ENCODE measurements at regions not wholly inside any gene's neighbourhood (a gene's known extent, or its start where the extent isn't known, plus 50 kb on each side); places are given as distances from the start of the nearest gene placed in this dataset.
"Not testable (repeated sequence)": the region's sequence is repeated elsewhere in the genome, so short reads cannot be mapped to it uniquely, and the experiment has no call there.

DNA sequence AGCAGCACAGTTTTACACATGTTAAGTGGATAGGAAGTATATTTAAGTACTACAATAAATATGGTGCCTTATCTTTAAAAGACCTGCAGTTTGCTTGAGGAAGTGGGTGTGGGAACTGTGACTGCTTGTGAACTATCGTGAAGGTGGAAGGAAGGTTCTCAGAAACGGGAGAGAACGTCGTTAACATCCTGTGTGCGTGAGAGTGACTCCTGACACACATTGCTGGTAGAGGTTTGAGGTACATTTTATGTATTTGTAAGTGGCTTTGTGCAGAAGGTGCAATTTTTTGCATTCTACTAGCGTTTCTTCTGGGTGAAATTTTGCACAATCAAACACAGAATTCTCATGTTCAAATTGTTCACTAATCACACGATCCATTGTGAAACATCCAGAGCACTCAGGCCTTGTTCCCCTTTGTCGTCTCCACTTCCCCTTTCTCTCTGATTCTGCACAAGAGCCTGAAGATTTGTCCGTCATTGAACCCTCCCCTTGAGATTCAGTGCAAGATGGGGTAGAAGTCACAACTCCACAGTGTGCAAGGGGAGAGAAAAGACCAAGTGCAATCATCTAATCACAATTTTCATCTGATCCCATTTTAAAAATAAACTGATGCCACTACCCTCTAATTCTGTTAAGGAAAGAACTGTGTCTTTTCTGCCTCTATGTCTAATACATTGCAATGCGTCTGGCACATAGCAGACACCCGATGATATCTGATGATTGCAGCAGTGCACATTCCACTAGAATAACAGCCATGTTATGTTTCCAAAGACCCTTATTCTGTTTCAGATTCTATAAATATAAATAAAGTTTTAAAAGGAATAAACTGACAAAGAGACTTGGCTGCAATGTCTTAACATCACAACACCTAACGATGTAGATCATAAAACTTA is 279.9 kb downstream of the NEBL start:
- no peak for DNase-seq (ENCODE audit: low spot score)

GRCh38 chr10:20616056-20616671 is 280.9 kb downstream of the NEBL start:
- no peak for DNase-seq (ENCODE audit: low spot score)
- Mint-ChIP-seq H3K27me3 (ENCODE audit: low read depth) (no peaks in the 10 kb centered on the region), H3K36me3 (ENCODE audit: low read depth) (no peaks in the 10 kb centered on the region), H3K4me1 (ENCODE audit: low read depth) (peaks cover 5% of the 10 kb centered on the region), H3K27ac (no peak overlapping the region), H3K4me3 (no peak overlapping the region), H3K9me3 (peaks cover 6% of the 10 kb centered on the region)

More for the DNA sequence above, 279.9 kb downstream of the NEBL start:
- Mint-ChIP-seq H3K9me3 (peaks cover 6% of the 10 kb centered on the region), H3K4me1 (ENCODE audit: low read depth) (peaks cover 5% of the 10 kb centered on the region), H3K4me3 (no peak overlapping the region), H3K27me3 (ENCODE audit: low read depth) (no peaks in the 10 kb centered on the region), H3K36me3 (ENCODE audit: low read depth) (no peaks in the 10 kb centered on the region), H3K27ac (peak overlapping the region; percentile 12)

GRCh38 chr10:20615395-20615794 is 281.7 kb downstream of the NEBL start:
- Mint-ChIP-seq H3K9me3 (peaks cover 6% of the 10 kb centered on the region), H3K27me3 (ENCODE audit: low read depth) (no peaks in the 10 kb centered on the region), H3K36me3 (ENCODE audit: low read depth) (no peaks in the 10 kb centered on the region), H3K4me3 (no peak overlapping the region), H3K4me1 (ENCODE audit: low read depth) (peaks cover 5% of the 10 kb centered on the region), H3K27ac (no peak overlapping the region)
- no peak for DNase-seq (ENCODE audit: low spot score)

DNA sequence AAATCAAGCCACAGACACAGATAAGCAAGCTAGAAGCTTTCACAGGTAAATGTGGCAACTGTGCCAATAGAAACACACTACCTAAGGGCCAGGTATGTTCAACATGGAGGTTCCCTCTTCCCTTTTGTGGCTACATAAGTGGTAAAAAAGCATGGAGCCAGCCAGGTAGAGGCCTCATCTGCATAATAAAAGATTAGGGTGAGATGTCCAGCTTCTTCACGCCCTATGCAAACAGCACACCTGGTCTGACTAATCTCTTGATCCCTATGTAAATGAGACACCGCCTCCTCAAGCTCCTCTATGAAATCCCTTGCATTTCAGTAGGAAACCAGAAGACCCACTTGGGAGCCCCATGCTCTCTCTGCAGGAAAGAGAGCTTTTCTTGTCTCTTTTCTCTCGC is 282.2 kb downstream of the NEBL start:
- Mint-ChIP-seq H3K4me1 (ENCODE audit: low read depth) (peaks cover 5% of the 10 kb centered on the region), H3K36me3 (ENCODE audit: low read depth) (no peaks in the 10 kb centered on the region), H3K9me3 (peaks cover 6% of the 10 kb centered on the region), H3K27ac (no peak overlapping the region), H3K4me3 (no peak overlapping the region), H3K27me3 (ENCODE audit: low read depth) (no peaks in the 10 kb centered on the region)
- DNase-seq (ENCODE audit: low spot score), result no peak

- Mint-ChIP-seq H3K4me1 (ENCODE audit: low read depth) (no peaks in the 10 kb centered on the region), H3K36me3 (ENCODE audit: low read depth) (no peaks in the 10 kb centered on the region), H3K27me3 (ENCODE audit: low read depth) (no peaks in the 10 kb centered on the region), H3K4me3 (no peak overlapping the region), H3K27ac (no peak overlapping the region), H3K9me3 (peaks cover 4% of the 10 kb centered on the region)
- DNase-seq (ENCODE audit: low spot score), result no peak
These were observed 288.6 kb downstream of the NEBL start for GRCh38 chr10:20608503-20608902.

GRCh38 chr10:20606985-20607384 is 290.1 kb downstream of the NEBL start:
- DNase-seq (ENCODE audit: low spot score), result no peak
- Mint-ChIP-seq H3K9me3 (peaks cover 8% of the 10 kb centered on the region), H3K4me1 (ENCODE audit: low read depth) (no peaks in the 10 kb centered on the region), H3K36me3 (ENCODE audit: low read depth) (no peaks in the 10 kb centered on the region), H3K27me3 (ENCODE audit: low read depth) (no peaks in the 10 kb centered on the region), H3K27ac (no peak overlapping the region), H3K4me3 (no peak overlapping the region)

DNA sequence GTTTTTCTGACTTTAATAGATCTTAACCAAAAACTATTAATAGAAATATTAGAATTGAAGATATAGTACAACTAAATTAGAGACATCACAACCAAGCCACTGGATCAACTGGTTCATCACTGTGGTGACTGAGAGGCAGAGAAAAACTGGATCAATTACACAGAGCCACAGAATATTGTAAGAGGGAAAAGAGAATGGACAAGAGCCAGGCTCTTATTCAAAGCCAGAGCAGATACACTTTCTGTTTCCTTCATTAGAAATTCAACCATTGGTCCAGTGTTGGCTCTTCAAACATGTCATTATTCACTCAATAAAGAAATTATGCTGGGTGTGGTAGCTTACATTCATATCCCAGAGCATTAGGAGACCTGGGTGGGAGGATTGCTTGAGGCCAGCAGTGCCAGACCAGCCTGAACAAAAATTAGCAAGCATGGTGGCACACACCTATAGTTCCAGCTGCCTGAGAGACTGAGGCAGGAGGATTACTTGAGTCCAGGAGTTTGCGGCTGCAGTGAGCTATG is 295.1 kb downstream of the NEBL start:
- Mint-ChIP-seq H3K9me3 (peaks cover 4% of the 10 kb centered on the region), H3K27ac (no peak overlapping the region), H3K4me1 (ENCODE audit: low read depth) (no peaks in the 10 kb centered on the region), H3K27me3 (ENCODE audit: low read depth) (no peaks in the 10 kb centered on the region), H3K4me3 (no peak overlapping the region), H3K36me3 (ENCODE audit: low read depth) (no peaks in the 10 kb centered on the region)
- DNase-seq (ENCODE audit: low spot score), result no peak

DNA sequence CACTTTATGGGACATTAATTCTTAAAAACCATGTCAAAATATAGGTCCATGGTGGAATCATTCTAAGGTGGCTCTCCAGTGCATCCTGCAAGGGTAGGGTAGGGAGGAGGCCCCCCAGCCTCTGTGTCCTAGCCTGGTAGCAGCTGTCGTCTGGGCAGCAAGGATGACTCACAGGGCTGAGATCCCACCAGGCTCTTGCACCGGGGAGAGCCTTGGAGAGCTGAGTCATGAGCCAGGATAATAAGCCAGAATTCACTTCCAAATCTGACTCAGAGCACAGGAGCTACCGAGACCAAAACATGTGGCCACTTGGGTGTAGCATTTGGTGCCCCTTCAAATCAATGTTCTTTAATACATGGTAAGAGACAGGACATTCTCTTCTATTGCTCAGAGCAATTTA is 298.5 kb downstream of the NEBL start:
- Mint-ChIP-seq H3K4me1 (ENCODE audit: low read depth) (no peaks in the 10 kb centered on the region), H3K9me3 (peaks cover 4% of the 10 kb centered on the region), H3K27ac (no peak overlapping the region), H3K27me3 (ENCODE audit: low read depth) (no peaks in the 10 kb centered on the region), H3K4me3 (no peak overlapping the region), H3K36me3 (ENCODE audit: low read depth) (no peaks in the 10 kb centered on the region)
- DNase-seq (ENCODE audit: low spot score), result no peak

- no peak overlapping the region for H3K27ac Mint-ChIP-seq
- H3K4me1 Mint-ChIP-seq (ENCODE audit: low read depth), result no peaks in the 10 kb centered on the region
- no peaks in the 10 kb centered on the region for H3K36me3 Mint-ChIP-seq (ENCODE audit: low read depth)
- H3K27me3 Mint-ChIP-seq (ENCODE audit: low read depth), result no peaks in the 10 kb centered on the region
- no peak for DNase-seq (ENCODE audit: low spot score)
- H3K4me3 Mint-ChIP-seq, result no peak overlapping the region
- H3K9me3 Mint-ChIP-seq, result no peaks in the 10 kb centered on the region
These were observed 300.2 kb downstream of the NEBL start for GRCh38 chr10:20596911-20597310.

GRCh38 chr10:20596065-20596755 is 300.9 kb downstream of the NEBL start:
- no peaks in the 10 kb centered on the region for H3K4me1 Mint-ChIP-seq (ENCODE audit: low read depth)
- H3K27me3 Mint-ChIP-seq (ENCODE audit: low read depth), result no peaks in the 10 kb centered on the region
- no peak overlapping the region for H3K4me3 Mint-ChIP-seq
- no peak overlapping the region for H3K27ac Mint-ChIP-seq
- no peaks in the 10 kb centered on the region for H3K36me3 Mint-ChIP-seq (ENCODE audit: low read depth)
- DNase-seq (ENCODE audit: low spot score), result no peak
- peaks cover 5% of the 10 kb centered on the region for H3K9me3 Mint-ChIP-seq

GRCh38 chr10:20593649-20594048 is 303.5 kb downstream of the NEBL start:
- Mint-ChIP-seq H3K4me1 (ENCODE audit: low read depth) (no peaks in the 10 kb centered on the region), H3K27ac (no peak overlapping the region), H3K27me3 (ENCODE audit: low read depth) (no peaks in the 10 kb centered on the region), H3K9me3 (peaks cover 5% of the 10 kb centered on the region), H3K4me3 (no peak overlapping the region), H3K36me3 (ENCODE audit: low read depth) (no peaks in the 10 kb centered on the region)
- no peak for DNase-seq (ENCODE audit: low spot score)

GRCh38 chr10:20582041-20582440 is 315.1 kb downstream of the NEBL start:
- no peak overlapping the region for H3K27ac Mint-ChIP-seq
- H3K27me3 Mint-ChIP-seq (ENCODE audit: low read depth), result no peaks in the 10 kb centered on the region
- no peak overlapping the region for H3K4me3 Mint-ChIP-seq
- peaks cover 34% of the 10 kb centered on the region for H3K9me3 Mint-ChIP-seq
- H3K4me1 Mint-ChIP-seq (ENCODE audit: low read depth), result no peaks in the 10 kb centered on the region
- H3K36me3 Mint-ChIP-seq (ENCODE audit: low read depth), result no peaks in the 10 kb centered on the region
- DNase-seq (ENCODE audit: low spot score), result no peak

- DNase-seq (ENCODE audit: low spot score), result no peak
- Mint-ChIP-seq H3K27me3 (ENCODE audit: low read depth) (no peaks in the 10 kb centered on the region), H3K9me3 (peaks cover 4% of the 10 kb centered on the region), H3K4me3 (no peak overlapping the region), H3K27ac (no peak overlapping the region), H3K4me1 (ENCODE audit: low read depth) (no peaks in the 10 kb centered on the region), H3K36me3 (ENCODE audit: low read depth) (no peaks in the 10 kb centered on the region)
These were observed 323.2 kb downstream of the NEBL start for GRCh38 chr10:20573924-20574323.

GRCh38 chr10:20555990-20556389 is 341.1 kb downstream of the NEBL start:
- not testable (repeated sequence) for H3K27me3 Mint-ChIP-seq (ENCODE audit: low read depth); H3K27ac Mint-ChIP-seq; H3K4me1 Mint-ChIP-seq (ENCODE audit: low read depth); DNase-seq (ENCODE audit: low spot score); H3K4me3 Mint-ChIP-seq; H3K36me3 Mint-ChIP-seq (ENCODE audit: low read depth)
- peaks cover 25% of the 10 kb centered on the region for H3K9me3 Mint-ChIP-seq

All from T-helper 2 cell treated with Interferon-gamma antibody and Interleukin-4, amounts not matched to agents 5 μg/mL and 100 μg/mL, for 36 hours (primary cell).